Kidney tubule cell (primary cell): ENCODE measurements at regions not wholly inside any gene's neighbourhood (a gene's known extent, or its start where the extent isn't known, plus 50 kb on each side); places are given as distances from the start of the nearest gene placed in this dataset.
"Not testable (repeated sequence)": the region's sequence is repeated elsewhere in the genome, so short reads cannot be mapped to it uniquely, and the experiment has no call there.

Source experiments
- DNase-seq: peaks from one replicate; pipeline ENCODE4 v3.0.0-alpha.2; 2018; ENCODE audit warnings: low spot score

DNA sequence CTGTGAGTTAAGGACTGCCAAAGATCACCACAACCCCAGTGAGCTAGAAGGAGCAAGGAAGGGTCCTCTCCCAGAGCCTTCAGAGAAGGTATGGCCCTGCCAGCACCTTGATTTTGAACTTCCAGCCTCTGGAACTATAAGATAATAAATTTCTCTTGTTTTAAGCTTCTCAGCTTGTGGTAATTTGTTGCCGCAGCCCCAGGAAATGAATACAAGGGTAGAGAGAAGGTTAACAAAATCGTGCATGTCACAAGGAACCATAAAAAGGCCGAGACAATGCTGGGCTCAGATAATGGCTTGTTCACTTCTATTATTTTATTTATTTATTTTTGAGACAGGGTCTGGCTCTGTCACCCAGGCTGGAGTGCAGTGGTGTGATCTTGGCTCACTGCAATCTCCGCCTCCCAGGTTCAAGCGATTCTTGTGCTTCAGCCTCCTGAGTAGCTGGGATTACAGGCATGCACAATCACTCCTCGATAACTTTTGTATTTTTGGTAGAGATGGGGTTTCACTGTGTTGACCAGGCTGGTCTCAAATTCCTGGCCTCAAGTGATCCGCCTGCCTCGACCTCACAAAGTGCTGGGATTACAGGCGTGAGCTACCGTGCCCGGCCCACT lies 71.5 kb downstream of the WSB1 start:
- DNase-seq = not testable (repeated sequence)

DNA sequence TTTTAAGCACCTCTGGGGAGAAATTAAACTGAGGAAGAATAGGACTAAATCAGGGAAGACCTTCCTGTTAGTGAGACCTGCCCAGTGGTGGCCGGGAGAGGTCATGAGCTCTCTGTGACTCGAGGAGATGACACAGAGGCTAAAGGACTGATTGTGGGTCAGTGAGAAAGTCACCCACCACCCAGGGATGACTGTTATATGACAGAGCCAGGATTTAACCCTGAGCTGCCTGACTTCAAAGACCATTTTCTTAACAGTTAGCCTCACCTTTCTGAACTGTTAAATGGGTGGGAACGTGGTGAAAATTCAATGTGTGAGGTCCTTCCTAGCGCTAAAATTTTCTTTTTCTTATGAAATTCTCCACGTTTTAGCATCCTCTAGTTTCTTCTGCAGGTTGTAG lies 72.5 kb downstream of the WSB1 start:
- DNase-seq = peak; percentile 56

DNA sequence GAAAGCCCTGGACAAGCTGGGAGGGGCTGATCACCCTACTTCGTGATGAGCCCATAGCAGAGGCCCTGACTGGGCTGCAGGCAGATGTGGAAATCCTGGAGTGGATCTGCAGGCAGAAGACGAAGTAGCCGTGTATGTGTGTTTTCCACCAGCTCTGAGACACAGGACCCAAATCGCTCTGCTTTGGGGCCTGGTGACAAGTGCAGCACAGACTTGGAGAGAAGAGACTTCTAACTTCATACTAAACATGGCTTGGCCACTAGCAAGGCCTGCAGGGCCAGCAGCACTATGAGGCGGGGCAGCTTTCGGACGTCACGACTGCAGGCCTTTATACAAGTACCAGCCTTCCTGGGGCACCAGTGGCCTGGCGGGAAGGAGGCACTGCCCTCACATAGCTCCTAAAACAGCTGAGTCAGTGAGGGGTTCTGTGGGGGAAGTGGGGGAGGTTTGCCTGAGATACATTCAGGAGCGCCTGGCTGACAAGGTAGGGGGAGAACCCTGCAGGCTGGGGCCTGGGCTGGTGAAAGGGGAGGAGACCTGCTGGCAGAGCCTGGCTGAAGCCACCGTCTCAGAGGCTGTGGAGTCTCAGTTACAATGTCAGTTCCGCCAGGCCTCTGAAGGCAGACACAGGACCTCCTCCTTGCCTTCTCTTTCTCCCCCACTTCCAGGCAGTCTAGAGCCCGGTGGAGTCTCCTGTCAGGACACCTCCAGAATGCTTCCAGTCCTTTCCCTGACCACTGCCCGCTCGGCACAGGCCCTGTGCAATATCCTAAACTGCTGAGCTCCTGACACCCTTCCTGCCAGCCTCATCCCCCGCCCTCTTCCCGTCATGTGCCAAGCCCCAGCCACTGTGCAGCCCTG lies 73.4 kb downstream of the WSB1 start:
- DNase-seq = no peak

GRCh38 chr17:27368151-27368795 lies 74.4 kb downstream of the WSB1 start:
- DNase-seq = no peak

- no peak for DNase-seq
Observed at GRCh38 chr17:27368980-27369379, 75.1 kb downstream of the WSB1 start.

DNA sequence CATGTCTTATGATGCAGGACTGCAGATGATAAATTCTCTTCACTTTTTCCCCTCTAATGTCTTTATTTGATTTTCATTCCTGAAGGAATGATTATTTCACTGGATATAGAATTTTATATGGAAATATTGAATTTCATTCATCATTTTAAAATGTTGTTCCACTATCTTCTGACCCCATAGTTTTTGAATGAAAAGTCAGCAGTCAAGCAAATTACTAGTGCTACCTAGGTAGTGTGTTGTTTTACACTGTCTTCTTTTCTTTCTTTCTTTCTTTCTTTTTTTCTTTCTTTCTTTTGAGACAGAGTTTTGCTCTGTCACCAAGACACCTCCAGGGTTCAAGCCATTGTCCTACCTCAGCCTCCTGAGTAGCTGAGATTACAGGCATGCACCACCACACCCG lies 76.9 kb downstream of the WSB1 start:
- DNase-seq = no peak

GRCh38 chr17:27373695-27374094 lies 79.8 kb downstream of the WSB1 start:
- DNase-seq = not testable (repeated sequence)

GRCh38 chr17:27376637-27377547 lies 79.4 kb upstream of the KSR1 start:
- DNase-seq = peak; percentile 55

- peak; percentile 37 for DNase-seq
Observed at GRCh38 chr17:27378482-27379175, 77.6 kb upstream of the KSR1 start.

GRCh38 chr17:27379888-27380533 lies 76.2 kb upstream of the KSR1 start:
- peak; percentile 66 for DNase-seq

- no peak for DNase-seq
Observed at GRCh38 chr17:27380551-27380950, 75.7 kb upstream of the KSR1 start.

DNA sequence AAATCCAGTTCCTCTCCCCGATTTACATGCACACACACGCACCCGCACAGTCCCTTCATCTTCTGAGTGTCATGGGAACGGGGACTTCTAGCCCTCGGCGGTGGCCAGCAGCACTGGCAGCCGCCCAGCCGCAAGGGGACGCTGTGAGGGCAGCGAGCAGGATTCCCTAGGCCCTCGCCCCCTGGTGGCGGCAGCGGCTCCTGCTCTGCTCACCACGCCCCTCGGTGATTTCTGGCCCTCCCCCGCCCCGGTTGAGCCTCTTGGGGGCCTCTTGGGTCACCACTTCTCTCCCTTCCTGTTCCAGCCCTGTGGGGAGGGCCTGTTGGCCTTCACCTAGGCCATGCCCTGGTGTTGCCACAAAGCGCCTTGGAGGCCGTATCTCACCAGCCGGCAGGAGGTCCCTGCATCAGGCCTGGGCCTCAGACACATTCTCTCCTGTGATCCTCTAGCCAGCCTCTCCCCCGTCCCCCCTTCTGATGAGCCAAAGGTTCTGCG lies 75.2 kb upstream of the KSR1 start:
- DNase-seq = peak; percentile 59

DNA sequence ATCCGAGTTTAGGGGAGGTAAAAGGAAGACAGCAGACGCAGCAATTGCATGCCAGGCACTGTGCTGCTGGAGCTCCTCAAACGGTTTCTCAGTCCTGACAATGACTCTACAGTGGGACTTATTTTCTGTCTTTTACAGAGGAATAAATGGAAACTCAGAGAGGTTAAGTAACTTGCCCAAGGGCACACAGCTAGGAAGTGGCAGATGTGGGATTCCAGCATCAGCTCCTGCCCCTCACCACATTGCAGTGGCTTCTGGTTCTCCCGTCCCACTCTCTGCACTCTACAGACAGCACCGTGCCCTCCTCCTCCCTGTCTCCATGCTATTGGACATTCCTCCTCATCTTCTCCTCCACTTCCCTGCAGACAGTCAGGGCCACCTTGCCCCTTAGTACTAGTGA lies 74.2 kb upstream of the KSR1 start:
- DNase-seq = no peak

DNA sequence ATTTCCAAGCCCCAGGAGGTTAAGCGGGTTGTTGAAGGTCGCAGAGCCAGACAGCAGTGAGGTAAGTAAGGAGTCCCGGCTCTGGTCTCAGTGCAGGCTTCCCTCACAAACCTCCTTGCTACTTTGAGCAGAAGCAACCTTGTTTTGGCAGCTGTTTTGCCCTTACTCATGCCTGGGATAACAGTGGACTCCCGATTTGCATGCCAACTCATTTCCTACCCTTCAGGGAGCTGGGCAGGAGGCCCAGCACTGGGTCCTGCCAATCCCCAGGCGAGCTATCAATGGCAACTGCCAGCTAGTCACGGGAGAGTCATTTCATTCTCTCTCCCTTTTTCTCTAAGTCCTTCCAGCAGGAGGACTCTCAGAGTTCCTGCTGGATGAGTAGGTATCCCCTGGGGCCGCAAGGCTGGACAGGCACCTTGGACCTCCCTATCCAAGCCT lies 72.0 kb upstream of the KSR1 start:
- DNase-seq = peak; percentile 99

DNA sequence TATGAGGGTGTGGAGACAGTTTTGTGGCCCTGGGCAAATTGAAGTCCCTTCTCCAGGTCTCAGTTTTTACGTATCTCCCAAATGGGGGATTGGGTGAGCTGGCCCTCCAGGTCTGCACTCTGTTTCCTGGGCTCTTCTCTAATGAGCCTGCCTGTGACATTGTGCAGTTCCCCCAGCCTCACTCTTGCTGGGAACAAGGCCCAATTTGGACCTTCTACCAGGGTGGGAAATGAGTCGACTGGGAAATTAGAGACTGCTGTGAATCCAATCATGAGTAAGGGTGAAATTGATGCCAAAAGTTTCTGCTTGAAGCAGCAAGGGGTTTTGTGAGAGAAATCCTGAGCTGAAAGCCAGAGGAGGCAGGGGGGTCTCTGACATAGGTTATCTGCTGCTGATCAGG lies 71.5 kb upstream of the KSR1 start:
- DNase-seq = no peak

DNA sequence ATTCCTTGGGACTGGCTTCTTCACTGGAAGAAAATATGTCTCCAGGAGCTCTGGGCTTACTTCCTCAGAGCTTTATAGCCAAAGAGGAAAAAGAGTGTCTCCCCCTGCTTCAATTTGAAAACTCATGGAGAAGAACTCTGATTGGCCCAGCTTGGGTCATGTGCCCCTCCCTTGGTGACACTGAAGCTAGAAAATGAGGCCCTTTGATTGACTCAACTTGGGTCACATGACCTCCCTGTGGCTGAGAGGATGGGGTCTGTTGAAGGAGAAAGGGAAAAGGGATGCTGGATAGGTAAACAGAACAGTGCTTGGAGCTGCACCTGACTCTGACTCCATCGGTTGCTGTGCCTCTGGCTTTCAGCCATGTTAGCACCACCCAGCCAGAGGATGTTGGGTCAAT lies 70.6 kb upstream of the KSR1 start:
- no peak for DNase-seq

DNA sequence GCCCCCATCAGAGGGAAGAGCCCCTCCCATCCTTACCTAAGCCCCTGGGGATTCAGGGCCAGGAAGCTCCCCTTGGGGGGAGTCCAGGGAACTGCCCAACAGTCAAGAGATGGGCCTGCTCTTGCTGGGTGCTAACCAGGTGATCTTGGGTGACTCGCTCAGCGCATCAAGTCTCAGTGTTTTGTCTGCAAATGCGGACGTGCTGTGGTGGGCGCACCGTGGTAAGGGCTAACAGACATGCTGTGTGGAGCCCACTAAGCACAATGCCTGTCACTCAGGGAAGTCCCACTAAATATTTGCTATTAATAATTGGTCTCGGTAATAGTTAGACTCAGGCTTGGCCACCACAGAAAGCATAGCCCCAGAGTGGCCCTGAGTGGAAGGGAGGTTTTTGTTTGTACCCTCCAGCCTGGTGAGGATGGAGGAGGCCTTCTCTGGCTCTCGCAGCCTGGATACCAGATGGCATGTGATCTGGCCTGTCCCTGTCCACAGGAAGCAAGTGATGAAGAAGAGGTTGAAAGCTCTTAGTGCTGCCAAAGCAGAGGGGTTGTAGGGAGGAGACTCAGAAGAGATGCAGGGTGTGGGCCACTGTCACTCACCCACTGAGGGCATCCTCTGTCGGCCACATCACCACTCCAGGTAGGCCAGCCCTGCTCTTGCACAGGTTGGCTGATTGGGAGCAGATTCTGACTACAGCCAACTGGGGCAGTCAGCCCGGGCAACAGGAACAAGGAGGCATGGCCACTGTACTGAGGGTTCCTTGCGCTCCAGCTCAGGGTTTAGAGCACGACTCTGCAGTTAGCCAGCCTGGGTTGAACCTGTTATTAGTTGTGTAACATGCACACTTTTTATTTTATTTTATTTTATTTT lies 69.8 kb upstream of the KSR1 start:
- DNase-seq = no peak

GRCh38 chr17:27389542-27390140 lies 66.6 kb upstream of the KSR1 start:
- DNase-seq = peak; percentile 13

- DNase-seq = no peak
Observed at GRCh38 chr17:27390540-27390939, 65.7 kb upstream of the KSR1 start.
